NCI-H1417 treated with DMSO at 0.1 percent for 48 hours (cell line): ENCODE measurements at regions not wholly inside any gene's neighbourhood (a gene's known extent, or its start where the extent isn't known, plus 50 kb on each side); places are given as distances from the start of the nearest gene placed in this dataset.

Source experiments
- DNase-seq: peaks from one replicate; lab custom pipeline; 2025; lab: John Stamatoyannopoulos, UW

DNA sequence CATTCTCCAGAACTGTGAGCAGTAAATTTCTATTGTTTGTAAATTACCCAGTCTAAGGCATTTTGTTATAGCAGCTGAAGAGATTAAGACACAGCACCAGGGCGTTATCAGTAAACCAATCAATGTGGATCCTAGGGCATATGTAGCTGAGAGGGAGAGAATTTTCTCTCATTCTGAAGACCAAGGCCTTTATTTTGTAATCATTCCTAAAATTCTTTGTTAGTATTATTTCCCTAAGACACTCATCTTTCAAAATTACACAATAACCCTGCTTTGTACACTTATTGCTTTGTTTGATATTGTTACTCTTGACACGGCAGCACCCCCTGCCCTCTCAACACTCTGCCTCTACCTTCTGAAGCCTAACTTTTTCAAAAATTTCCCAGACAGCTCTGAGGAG is 419.1 kb downstream of the SLC4A3 start:
- no peak for DNase-seq

DNA sequence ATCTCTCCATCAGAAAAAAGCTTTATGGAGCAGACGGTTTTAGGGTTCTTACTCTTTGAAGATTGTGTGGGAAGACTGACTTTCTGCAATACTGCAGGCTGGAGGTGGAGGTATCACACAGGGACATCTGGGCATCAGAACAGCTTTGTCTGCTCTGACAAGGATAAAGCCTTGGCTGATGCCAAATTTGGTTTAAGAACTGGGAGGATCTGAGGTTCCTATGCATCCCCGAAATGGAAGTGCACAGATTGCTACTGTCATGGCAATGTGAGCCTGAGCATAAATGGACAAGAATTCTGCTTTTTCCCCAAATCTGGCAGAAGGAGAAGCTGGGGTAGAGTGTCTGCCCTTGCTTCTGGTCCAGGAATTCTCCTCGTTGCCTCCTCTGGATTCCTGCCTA is 424.3 kb downstream of the SLC4A3 start:
- no peak for DNase-seq

GRCh38 chr2:220053919-220054318 is 426.5 kb downstream of the SLC4A3 start:
- no peak for DNase-seq

DNA sequence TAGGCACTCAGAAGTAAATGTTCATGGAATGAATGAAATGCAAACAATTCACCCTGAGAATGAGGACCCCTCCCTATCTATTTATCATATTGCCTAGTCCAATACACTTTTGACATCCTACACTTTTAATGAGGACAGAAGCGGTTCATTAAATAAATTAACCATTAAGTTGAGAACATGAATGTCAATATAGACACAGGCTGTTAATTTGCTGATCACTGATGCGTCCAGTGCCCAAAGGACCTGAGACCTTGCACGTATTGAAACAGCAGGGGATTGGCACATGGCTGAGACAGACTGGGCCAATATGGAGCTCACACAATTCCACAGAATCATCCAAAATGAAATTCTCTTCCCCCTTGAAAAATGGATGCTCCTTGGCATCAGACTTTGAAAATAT is 430.0 kb downstream of the SLC4A3 start:
- DNase-seq: no peak

- DNase-seq: no peak
These were observed 430.5 kb downstream of the SLC4A3 start for GRCh38 chr2:220057916-220058315.

- no peak for DNase-seq
These were observed 436.9 kb downstream of the SLC4A3 start for GRCh38 chr2:220064111-220065030.

GRCh38 chr2:220065581-220065980 is 438.2 kb downstream of the SLC4A3 start:
- DNase-seq: no peak

- no peak for DNase-seq
These were observed 441.4 kb downstream of the SLC4A3 start for GRCh38 chr2:220068846-220069245.

DNA sequence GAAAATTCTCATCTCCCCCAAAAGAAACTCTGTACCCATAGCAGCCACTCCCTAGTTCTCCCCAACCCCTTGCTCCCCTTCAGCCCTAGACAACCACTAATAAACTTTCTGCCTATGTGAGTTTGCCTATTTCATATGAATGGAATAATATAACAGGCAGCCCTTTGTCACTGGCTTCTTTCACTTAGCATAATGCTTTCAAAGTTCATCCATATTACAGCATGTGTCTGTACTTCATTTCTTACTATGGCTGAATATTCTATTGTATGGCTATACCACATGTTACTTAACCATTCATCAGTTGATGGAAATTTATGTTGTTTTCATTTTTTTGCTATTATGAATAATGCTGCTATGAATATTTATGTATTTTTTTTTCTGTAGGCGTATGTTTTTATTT is 442.9 kb downstream of the SLC4A3 start:
- no peak for DNase-seq

GRCh38 chr2:220071696-220072095 is 444.3 kb downstream of the SLC4A3 start:
- no peak for DNase-seq

DNA sequence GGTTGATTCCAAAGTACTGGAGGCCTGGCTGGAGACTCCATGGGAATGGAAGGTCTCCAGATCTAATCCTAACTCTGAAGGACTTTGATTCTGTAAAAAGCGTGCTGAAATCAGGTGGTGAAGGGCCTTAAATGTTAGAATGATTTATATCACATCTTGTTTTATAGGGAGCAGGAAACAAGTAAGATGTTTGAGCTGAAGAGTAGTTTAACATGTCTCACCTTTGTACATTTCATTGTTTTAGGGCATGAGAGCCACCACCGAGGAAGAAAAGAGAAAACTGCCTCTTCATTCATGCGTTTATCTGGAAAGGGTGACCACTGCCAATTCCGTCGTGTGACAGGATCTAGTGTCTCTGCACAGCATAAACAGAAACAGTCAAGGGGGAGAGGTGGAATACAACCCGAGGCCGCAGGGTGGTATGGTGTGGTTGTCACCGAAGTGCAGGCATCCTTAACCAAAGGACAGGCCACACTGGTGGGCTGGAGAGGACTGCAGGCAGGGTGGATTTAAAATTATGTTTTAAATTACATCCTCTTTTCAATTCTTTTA is 445.3 kb downstream of the SLC4A3 start:
- DNase-seq: no peak

- no peak for DNase-seq
These were observed 448.4 kb downstream of the SLC4A3 start for GRCh38 chr2:220075835-220076234.

GRCh38 chr2:220076734-220077133 is 449.3 kb downstream of the SLC4A3 start:
- DNase-seq: no peak

- DNase-seq: no peak
These were observed 450.1 kb downstream of the SLC4A3 start for GRCh38 chr2:220077488-220077887.

GRCh38 chr2:220078439-220078838 is 451.0 kb downstream of the SLC4A3 start:
- DNase-seq: no peak

GRCh38 chr2:220079595-220079994 is 452.2 kb downstream of the SLC4A3 start:
- DNase-seq: no peak

DNA sequence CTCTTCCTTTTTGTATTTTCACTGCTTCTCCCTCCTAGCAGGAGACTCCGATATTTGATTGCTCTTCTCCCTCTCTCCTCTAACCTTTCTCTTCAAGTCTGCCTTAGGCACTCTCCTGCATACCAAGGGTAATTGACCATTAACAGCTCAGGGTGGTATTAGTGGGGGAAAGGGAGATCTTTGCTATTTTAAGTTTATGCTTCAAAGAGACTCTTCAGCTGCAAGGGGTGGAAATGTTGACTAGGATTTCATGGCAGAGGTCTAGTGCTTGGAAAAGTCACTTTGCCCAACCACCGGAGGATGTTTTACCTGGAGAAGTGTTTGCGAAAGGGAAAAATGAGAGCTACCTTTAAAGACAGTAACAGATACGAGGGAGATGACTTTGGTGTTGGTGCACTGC is 453.7 kb downstream of the SLC4A3 start:
- no peak for DNase-seq

- DNase-seq: no peak
These were observed 462.6 kb downstream of the SLC4A3 start for GRCh38 chr2:220090050-220090449.

DNA sequence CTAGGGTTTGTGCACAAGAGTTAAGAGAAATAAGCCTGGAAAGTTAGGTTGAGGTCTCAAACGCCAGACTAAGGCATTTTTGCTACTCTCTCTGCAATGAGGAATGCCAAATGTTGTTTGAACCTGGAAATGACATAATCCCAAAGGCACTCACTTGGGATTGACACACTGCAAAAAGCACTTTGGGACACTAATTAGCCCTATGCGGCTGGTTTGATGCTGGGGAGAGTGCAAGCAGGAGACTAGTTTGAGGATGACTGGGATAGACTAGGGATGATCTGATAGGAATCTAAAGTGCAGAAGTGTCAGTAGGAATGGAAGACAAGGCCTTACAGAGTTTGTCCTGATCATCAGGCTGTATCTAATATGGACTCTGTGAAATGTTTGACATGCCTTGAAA is 469.0 kb downstream of the SLC4A3 start:
- DNase-seq: no peak

DNA sequence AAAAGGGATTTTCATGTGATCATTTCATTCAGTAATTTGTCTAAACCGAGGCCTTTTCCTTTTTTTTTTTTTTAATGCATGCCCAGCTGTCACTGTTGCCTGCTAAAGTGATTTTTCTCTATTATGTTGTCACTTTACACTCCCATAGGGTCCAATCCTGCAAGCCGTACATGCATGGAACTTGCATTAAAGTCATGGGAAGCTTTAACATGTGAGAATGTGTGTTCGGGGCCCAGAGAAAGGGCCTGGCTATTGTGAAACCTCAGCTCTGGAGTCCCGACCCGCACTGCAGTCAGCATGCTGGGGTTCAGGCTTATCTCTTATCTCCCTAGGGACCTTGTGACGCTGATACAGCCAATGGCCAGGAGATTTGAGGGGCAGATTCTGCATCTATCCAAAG is 474.6 kb downstream of the SLC4A3 start:
- no peak for DNase-seq

DNA sequence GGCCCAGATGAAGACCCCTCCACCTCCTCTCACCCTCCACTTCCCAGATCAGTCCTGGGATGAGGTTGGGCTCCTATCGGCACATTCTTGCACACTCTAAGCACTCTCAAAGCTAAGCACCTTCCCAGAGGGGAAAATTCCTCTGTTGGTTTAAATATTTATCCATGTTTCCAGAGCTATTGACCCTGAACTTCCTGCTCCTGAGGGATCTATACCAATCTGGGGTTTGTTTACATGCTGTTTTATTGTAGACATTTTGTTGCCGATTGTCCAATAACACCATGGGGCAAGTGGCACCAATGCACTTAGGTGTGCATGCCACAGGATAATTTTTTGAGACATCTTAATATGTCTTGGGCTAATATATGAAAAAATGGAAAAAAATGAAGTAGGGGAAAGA is 476.2 kb downstream of the SLC4A3 start:
- DNase-seq: no peak

DNA sequence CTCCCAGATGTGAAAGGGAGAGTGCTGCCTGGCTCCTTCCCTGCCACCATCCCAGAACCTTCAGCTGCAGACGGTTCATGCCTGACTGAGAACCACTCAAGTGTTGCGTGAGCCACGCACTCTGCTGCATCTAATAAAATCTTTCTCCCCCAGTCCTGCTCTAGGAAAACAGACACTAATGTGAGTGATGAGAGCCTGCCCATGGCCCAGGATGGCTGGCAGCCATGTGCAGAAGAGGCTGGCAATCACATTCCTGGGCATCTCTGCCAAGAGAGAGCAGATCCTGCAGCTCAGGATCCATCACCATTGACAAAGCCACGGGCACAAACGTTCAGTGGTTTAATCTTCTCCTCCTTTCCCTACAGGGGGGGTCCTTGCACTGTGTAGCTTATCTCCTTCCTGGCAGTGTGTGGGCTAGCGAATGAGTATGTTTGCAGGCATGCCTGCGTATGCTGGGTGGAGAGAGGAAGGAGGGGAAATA is 477.5 kb downstream of the SLC4A3 start:
- DNase-seq: no peak

- DNase-seq: no peak
These were observed 478.6 kb downstream of the SLC4A3 start for GRCh38 chr2:220106065-220106464.

GRCh38 chr2:220107380-220107791 is 480.0 kb downstream of the SLC4A3 start:
- DNase-seq: no peak
